HCT116 (cell line): ENCODE measurements at regions not wholly inside any gene's neighbourhood (a gene's known extent, or its start where the extent isn't known, plus 50 kb on each side); places are given as distances from the start of the nearest gene placed in this dataset.

Experiments used
- ATAC-seq: fragments of 200-7000 bp; cut with Tn5 transposase; 2 replicates; pipeline ENCODE4 v1.9.1; 2020; ENCODE audit warnings: mild to moderate bottlenecking, moderate library complexity
- BruUV-seq: library from RNA; stranded (reverse); fragments of 400-500 nt; replicated peaks from 2 replicates; lab custom pipeline; 2021; lab: Mats Ljungman, UMichigan
- CTCF ChIA-PET: fragments of 300-600 bp; sonication (Branson Sonifier 250); formaldehyde crosslinking; loops from one replicate; lab custom pipeline; 2021; ENCODE audit warnings: antibody characterized with exemption; lab: Charles Lee
- POLR2A ChIA-PET: fragments of 300-600, 350-600 bp; sonication (Branson Sonifier 250); formaldehyde crosslinking; loops from one replicate; lab custom pipeline; 2021; ENCODE audit warnings: antibody characterized with exemption; lab: Charles Lee
- RAD21 ChIA-PET, 2 experiments: fragments of 300-600 bp; sonication (Branson Sonifier 250); formaldehyde crosslinking; loops; one replicate each; lab custom pipeline; 2023; ENCODE audit warnings: low total read pairs in 2 of 2; ENCODE audit not compliant: uncharacterized antibody in 2 of 2, unreplicated experiment in 2 of 2, low non-redundant PET in 1 of 2; lab: Charles Lee
- DNase-seq: peaks from one replicate; pipeline ENCODE4 v3.0.0-alpha.2; 2010; ENCODE audit warnings: low read depth, low spot score
- H2AFZ ChIP-seq: fragments of 200-600 bp; shearing (Covaris generic), sonication (generic); 2 replicates; pipeline ENCODE4 v1.6.1; 2017; ENCODE audit warnings: low read depth, mixed run types, mixed read lengths, antibody characterized with exemption, low read length; ENCODE audit not compliant: poor library complexity, severe bottlenecking
- H3K27ac ChIP-seq: 2 replicates; pipeline ENCODE4 v1.5.1; 2012; ENCODE audit warnings: low read depth, low read length
- H3K27me3 ChIP-seq: fragments of 200-600 bp; sonication (generic); 2 replicates; pipeline ENCODE4 v1.6.1; 2016; ENCODE audit warnings: mixed run types, low read length, mixed read lengths; ENCODE audit not compliant: insufficient read depth
- H3K36me3 ChIP-seq, 2 experiments: fragments of 200-500 bp in 1 of 2; fragments of 200-600 bp in 1 of 2; sonication (Bioruptor generic) in 1 of 2; sonication (generic) in 1 of 2; 2 replicates each; pipeline versions ENCODE4 v1.5.1 to v1.6.1; 2014 to 2016; ENCODE audit warnings: low read length in 2 of 2, inconsistent platforms in 1 of 2, mixed read lengths in 1 of 2, mixed run types in 1 of 2; ENCODE audit not compliant: insufficient read depth in 2 of 2, control insufficient read depth in 1 of 2
- H3K4me1 ChIP-seq, 2 experiments: fragments of 200-600 bp in 1 of 2; sonication (generic) in 1 of 2; 2 replicates each; pipeline versions ENCODE4 v1.5.1 to v1.6.1; 2012 to 2017; ENCODE audit warnings: low read length in 2 of 2, inconsistent platforms in 1 of 2, mild to moderate bottlenecking in 1 of 2, mixed read lengths in 1 of 2, mixed run types in 1 of 2, moderate library complexity in 1 of 2; ENCODE audit not compliant: insufficient read depth in 2 of 2, control insufficient read depth in 1 of 2
- H3K4me2 ChIP-seq: fragments of 200-600 bp; sonication (generic); 2 replicates; pipeline ENCODE4 v1.6.1; 2017; ENCODE audit warnings: mixed run types, low read length, mixed read lengths
- H3K4me3 ChIP-seq, 2 experiments: fragments of 200-600 bp in 1 of 2; sonication (generic) in 1 of 2; replicated peaks in 1 of 2; 2 replicates each; pipeline ENCODE4 v1.5.1; 2011 to 2016; ENCODE audit warnings: low read length in 2 of 2, control low read depth in 1 of 2, low read depth in 1 of 2, mild to moderate bottlenecking in 1 of 2, mixed read lengths in 1 of 2, mixed run types in 1 of 2
- H3K79me2 ChIP-seq: fragments of 200-600 bp; sonication (generic); 2 replicates; pipeline ENCODE4 v1.6.1; 2017; ENCODE audit warnings: mild to moderate bottlenecking, mixed run types, low read length, moderate library complexity, mixed read lengths; ENCODE audit not compliant: insufficient read depth
- H3K9ac ChIP-seq: fragments of 200-600 bp; sonication (generic); 2 replicates; pipeline ENCODE4 v1.6.1; 2016; ENCODE audit warnings: low read length, mixed read lengths
- H3K9me2 ChIP-seq: fragments of 200-600 bp; sonication (generic), shearing (Covaris generic); 2 replicates; pipeline ENCODE4 v1.6.1; 2017; ENCODE audit warnings: mixed run types, mild to moderate bottlenecking, moderate library complexity; ENCODE audit not compliant: insufficient read depth
- H3K9me3 ChIP-seq, 2 experiments: fragments of 200-500 bp in 1 of 2; fragments of 200-600 bp in 1 of 2; sonication (Bioruptor generic) in 1 of 2; sonication (generic) in 1 of 2; 2 replicates each; pipeline ENCODE4 v1.6.1; 2014 to 2017; ENCODE audit warnings: low read length in 2 of 2, mixed read lengths in 2 of 2, inconsistent platforms in 1 of 2, low read depth in 1 of 2, mild to moderate bottlenecking in 1 of 2, mixed run types in 1 of 2, moderate library complexity in 1 of 2; ENCODE audit not compliant: control insufficient read depth in 1 of 2, insufficient read depth in 1 of 2
- H4K20me1 ChIP-seq: fragments of 200-600 bp; sonication (generic), shearing (Covaris generic); 2 replicates; pipeline ENCODE4 v1.6.1; 2017; ENCODE audit warnings: mixed run types, mild to moderate bottlenecking, moderate library complexity; ENCODE audit not compliant: insufficient read depth
- ATF3 ChIP-seq: IDR thresholded peaks from 2 replicates; pipeline ENCODE4 v1.6.1; 2012
- CEBPB ChIP-seq: IDR thresholded peaks from 2 replicates; pipeline ENCODE4 v1.6.1; 2012; ENCODE audit warnings: low read depth
- EGR1 ChIP-seq: IDR thresholded peaks from 2 replicates; pipeline ENCODE4 v1.6.1; 2012; ENCODE audit warnings: low read depth
- ELF1 ChIP-seq: IDR thresholded peaks from 2 replicates; pipeline ENCODE4 v1.6.1; 2012; ENCODE audit warnings: low read depth, borderline replicate concordance
- EZH2 ChIP-seq: fragments of 200-600 bp; sonication (generic); IDR thresholded peaks from 2 replicates; pipeline ENCODE4 v1.6.1; 2017; ENCODE audit warnings: antibody characterized with exemption, mixed run types
- EZH2phosphoT487 ChIP-seq: fragments of 200-600 bp; IDR thresholded peaks from 2 replicates; pipeline ENCODE4 v1.6.1; 2018; ENCODE audit warnings: antibody characterized with exemption, borderline replicate concordance
- JUND ChIP-seq: IDR thresholded peaks from 2 replicates; pipeline ENCODE4 v1.6.1; 2012
- MAX ChIP-seq: IDR thresholded peaks from 2 replicates; pipeline ENCODE4 v1.6.1; 2012
- POLR2A ChIP-seq: IDR thresholded peaks from 2 replicates; pipeline ENCODE4 v1.7.0; 2011; ENCODE audit warnings: borderline replicate concordance; ENCODE audit not compliant: insufficient read depth, insufficient read length; ENCODE audit errors: extremely low read depth
- RAD21 ChIP-seq: IDR thresholded peaks from 2 replicates; pipeline ENCODE4 v1.6.1; 2012; ENCODE audit warnings: low read depth, mild to moderate bottlenecking
- REST ChIP-seq: IDR thresholded peaks from 2 replicates; pipeline ENCODE4 v1.6.1; 2012; ENCODE audit warnings: low read depth
- SIN3A ChIP-seq: IDR thresholded peaks from 2 replicates; pipeline ENCODE4 v1.6.1; 2012; ENCODE audit warnings: low read depth
- SP1 ChIP-seq: IDR thresholded peaks from 2 replicates; pipeline ENCODE4 v1.6.1; 2012; ENCODE audit warnings: low read depth
- SRF ChIP-seq: IDR thresholded peaks from 2 replicates; pipeline ENCODE4 v1.6.1; 2012; ENCODE audit warnings: low read depth
- TCF7L2 ChIP-seq: IDR thresholded peaks from 2 replicates; pipeline ENCODE4 v1.7.0; 2011; ENCODE audit warnings: borderline replicate concordance, inconsistent platforms; ENCODE audit not compliant: insufficient read depth, insufficient read length; ENCODE audit errors: extremely low read depth
- YY1 ChIP-seq: IDR thresholded peaks from 2 replicates; pipeline ENCODE4 v1.6.1; 2011; ENCODE audit warnings: low read length, low read depth, moderate library complexity, mild to moderate bottlenecking; ENCODE audit not compliant: insufficient replicate concordance; ENCODE audit errors: extremely low read depth
- ZBTB33 ChIP-seq: IDR thresholded peaks from 2 replicates; pipeline ENCODE4 v1.6.1; 2011; ENCODE audit warnings: mild to moderate bottlenecking, low read length, moderate library complexity; ENCODE audit not compliant: insufficient replicate concordance; ENCODE audit errors: extremely low read depth
- ZFX ChIP-seq: fragments of 450-650 bp; IDR thresholded peaks from 2 replicates; pipeline ENCODE4 v1.6.1; 2017
- ZNF274 ChIP-seq: fragments of 200-500 bp; sonication (Bioruptor generic); IDR thresholded peaks from 2 replicates; pipeline ENCODE4 v1.6.1; 2014; ENCODE audit warnings: mild to moderate bottlenecking, low read depth, low read length, inconsistent platforms
- intact Hi-C: fragments of 100-400 bp; cut with micrococcal nuclease; formaldehyde crosslinking; loops from 2 replicates; pipeline ENCODE4 v1.10.0; 2022

- ChIA-PET CTCF (no interaction called here), RAD21 (no interaction called here), POLR2A (interaction anchor here (0.6 kb wide), 1 partner anchor 539 kb away, joined by 3 read pairs; no protein-coding TSS in a partner anchor)
- Histone ChIP-seq H3K9me2 (no peaks in the 10 kb centered on the region), H2AFZ (no peak overlapping the region), H3K36me3 (no peaks in the 10 kb centered on the region), H3K4me1 (peaks cover 0 to 3% of the 10 kb centered on the region in 2 experiments; a peak in 1 of 4 replicates), H4K20me1 (no peaks in the 10 kb centered on the region), H3K79me2 (no peaks in the 10 kb centered on the region), H3K4me3 (no peak overlapping the region), H3K9ac (no peak overlapping the region), H3K27me3 (peaks cover 25% of the 10 kb centered on the region), H3K9me3 (no peaks in the 10 kb centered on the region), H3K4me2 (no peak overlapping the region), H3K27ac (no peak overlapping the region)
- TF ChIP-seq TCF7L2 = no peak
- no peak for TF ChIP-seq CEBPB
- TF ChIP-seq SRF = no peak
- TF ChIP-seq EGR1 = no peak
- TF ChIP-seq SP1 = no peak
- TF ChIP-seq ZNF274 = no peak
- no peak for TF ChIP-seq POLR2A
- no peak for TF ChIP-seq SIN3A
- TF ChIP-seq EZH2phosphoT487 = no peak
- TF ChIP-seq REST = no peak
- TF ChIP-seq MAX = no peak
- TF ChIP-seq ELF1 = no peak
- TF ChIP-seq ZFX = no peak
- TF ChIP-seq JUND = no peak
- TF ChIP-seq ZBTB33 = no peak
- no peak for TF ChIP-seq YY1
- TF ChIP-seq ATF3 = no peak
- TF ChIP-seq EZH2 = no peak
- no peak for TF ChIP-seq RAD21
- intact Hi-C loops = no loop called here
- no peak for DNase-seq
- ATAC-seq = no peak
- no TSS peak for BruUV-seq
These were observed 308.7 kb downstream of the AGTPBP1 start for GRCh38 chr9:85433046-85433445.
